Thoracic aorta (tissue), 2 donors: ENCODE measurements at regions not wholly inside any gene's neighbourhood (a gene's known extent, or its start where the extent isn't known, plus 50 kb on each side); places are given as distances from the start of the nearest gene placed in this dataset.
"Not testable (repeated sequence)": the region's sequence is repeated elsewhere in the genome, so short reads cannot be mapped to it uniquely, and the experiment has no call there.

Experiments used
- ATAC-seq: fragments of 150-250 bp; one replicate; pipeline ENCODE4 v1.8.0; 2017; ENCODE audit warnings: low read depth; ENCODE audit not compliant: insufficient number of reproducible peaks, low FRiP score
- DNase-seq: peaks from one replicate; pipeline ENCODE4 v3.0.0-alpha.2; 2020; ENCODE audit warnings: low spot score
- H3K27ac ChIP-seq, 2 donors: fragments of 200-600 bp; sonication (generic); 1 replicate in 1 of 2; 2 replicates in 1 of 2; pipeline ENCODE4 v1.5.1; 2016; ENCODE audit warnings: mild to moderate bottlenecking in 2 of 2, moderate library complexity in 2 of 2
- H3K27me3 ChIP-seq: fragments of 200-600 bp; sonication (generic); replicated peaks from 2 replicates; pipeline ENCODE4 v1.6.0; 2016; ENCODE audit warnings: mild to moderate bottlenecking; ENCODE audit not compliant: insufficient read depth
- H3K36me3 ChIP-seq: fragments of 200-600 bp; sonication (generic); one replicate; pipeline ENCODE4 v1.5.1; 2016
- H3K4me1 ChIP-seq, 2 donors: fragments of 200-600 bp; sonication (generic); 1 replicate in 1 of 2; 2 replicates in 1 of 2; pipeline versions ENCODE4 v1.5.1 to v1.6.0; 2016; ENCODE audit warnings: low read depth in 2 of 2, mild to moderate bottlenecking in 1 of 2; ENCODE audit not compliant: control insufficient read depth in 1 of 2
- H3K4me3 ChIP-seq: fragments of 200-600 bp; sonication (generic); 2 replicates; pipeline ENCODE4 v1.5.1; 2016; ENCODE audit warnings: mild to moderate bottlenecking
- H3K9me3 ChIP-seq: fragments of 200-600 bp; sonication (generic); 2 replicates; pipeline ENCODE4 v1.5.1; 2016
- CTCF ChIP-seq: fragments of 200-600 bp; sonication (generic); IDR thresholded peaks from one replicate; pipeline ENCODE4 v1.5.1; 2019; ENCODE audit warnings: antibody characterized with exemption

GRCh38 chr20:56735084-56735642 is 106.1 kb downstream of the TFAP2C start:
- H3K4me1 ChIP-seq: no peaks in the 10 kb centered on the region
- ATAC-seq: no peak
- no peaks in the 10 kb centered on the region for H3K36me3 ChIP-seq
- no peak overlapping the region for H3K4me3 ChIP-seq
- DNase-seq: no peak
- no peaks in the 10 kb centered on the region for H3K9me3 ChIP-seq
- H3K27ac ChIP-seq: no peak overlapping the region
- TF ChIP-seq CTCF: no peak
- H3K27me3 ChIP-seq: peaks cover 3% of the 10 kb centered on the region

DNA sequence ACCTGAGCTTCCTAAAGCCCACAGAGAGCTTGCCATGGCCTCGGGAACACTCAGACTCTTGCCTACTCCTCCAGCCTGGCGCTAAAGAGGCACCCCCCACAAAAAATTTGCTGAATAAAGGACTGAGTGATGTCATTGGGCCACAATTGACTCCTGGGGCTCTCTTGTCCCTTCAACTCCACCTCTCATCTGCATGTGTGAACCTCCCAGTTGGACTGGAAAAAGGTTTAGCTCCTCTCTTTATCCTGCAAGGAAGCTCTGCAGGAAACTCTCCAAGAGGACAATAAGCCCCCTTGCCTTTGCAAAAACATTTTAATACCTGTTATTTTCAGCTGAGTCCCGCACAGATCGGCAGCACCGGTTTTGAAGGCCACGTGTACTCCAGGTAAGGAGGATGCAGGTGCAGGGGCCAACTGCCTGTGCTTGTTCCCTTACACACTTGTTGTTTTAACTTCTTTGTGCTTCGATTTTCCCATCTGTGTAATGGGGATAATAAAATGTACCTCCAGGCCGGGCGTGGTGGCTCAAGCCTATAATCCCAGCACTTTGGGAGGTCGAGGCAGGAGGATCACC is 107.3 kb downstream of the TFAP2C start:
- ATAC-seq (no peak), DNase-seq (no peak)
- H3K27ac ChIP-seq: no peak overlapping the region
- no peak for TF ChIP-seq CTCF
- no peaks in the 10 kb centered on the region for H3K4me1 ChIP-seq
- H3K36me3 ChIP-seq: no peaks in the 10 kb centered on the region
- H3K9me3 ChIP-seq: no peaks in the 10 kb centered on the region
- H3K4me3 ChIP-seq: no peak overlapping the region
- peaks cover 3% of the 10 kb centered on the region for H3K27me3 ChIP-seq

- H3K4me3 ChIP-seq, H3K36me3 ChIP-seq, H3K27ac ChIP-seq, H3K9me3 ChIP-seq, H3K4me1 ChIP-seq, ATAC-seq, DNase-seq, H3K27me3 ChIP-seq: not testable (repeated sequence)
These were observed 115.3 kb downstream of the TFAP2C start for GRCh38 chr20:56744325-56744821.

DNA sequence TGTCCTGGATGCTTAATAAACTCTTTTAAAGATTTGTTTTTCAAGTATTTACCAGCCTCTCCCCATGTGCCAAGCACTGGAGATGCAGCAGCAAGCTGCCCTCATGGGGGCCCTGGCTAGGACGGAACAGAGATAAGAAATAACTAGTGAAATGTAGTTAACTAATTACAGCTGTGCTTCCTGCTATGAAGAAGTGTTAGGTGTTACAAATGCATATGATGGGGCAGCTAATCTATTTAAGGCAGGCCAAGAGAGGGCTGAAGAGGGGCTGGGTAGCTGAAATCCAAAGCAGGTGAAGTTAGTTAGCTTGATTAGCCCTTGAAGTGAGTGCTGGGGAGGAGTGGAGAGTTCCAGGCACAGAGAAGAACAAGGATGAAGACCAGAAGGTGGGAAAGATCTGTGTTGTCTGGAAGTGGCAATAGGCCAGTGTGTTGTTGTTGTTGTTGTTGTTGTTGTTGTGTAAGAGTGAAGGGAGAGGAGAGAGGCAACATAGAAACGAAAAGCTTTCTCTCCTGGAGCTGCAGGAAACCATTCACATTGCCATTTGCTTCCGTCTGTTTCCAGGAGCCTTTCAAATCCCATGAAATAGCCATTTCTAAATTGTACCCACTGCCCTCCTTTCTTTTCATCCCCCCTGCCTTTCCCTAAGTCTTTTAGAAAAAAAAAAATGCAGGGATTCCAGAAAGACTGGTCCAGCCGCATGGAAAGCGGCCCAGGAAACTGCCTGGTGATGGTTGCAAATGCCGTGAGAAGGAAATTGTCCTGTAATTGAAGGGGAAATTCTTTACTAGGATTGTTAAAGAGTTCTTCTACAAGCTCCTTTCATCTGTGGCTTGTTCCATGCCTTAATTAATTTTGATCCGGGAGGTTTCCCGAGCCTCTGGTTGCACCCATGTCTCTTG is 119.6 kb downstream of the TFAP2C start:
- Histone ChIP-seq H3K27ac (no peak overlapping the region), H3K36me3 (no peaks in the 10 kb centered on the region), H3K9me3 (no peaks in the 10 kb centered on the region), H3K27me3 (no peaks in the 10 kb centered on the region), H3K4me3 (no peak overlapping the region), H3K4me1 (no peaks in the 10 kb centered on the region)
- TF ChIP-seq CTCF: no peak
- ATAC-seq (no peak), DNase-seq (no peak)

- no peak for TF ChIP-seq CTCF
- Histone ChIP-seq H3K4me1 (no peaks in the 10 kb centered on the region), H3K9me3 (no peaks in the 10 kb centered on the region), H3K4me3 (no peak overlapping the region), H3K27me3 (no peaks in the 10 kb centered on the region), H3K36me3 (no peaks in the 10 kb centered on the region), H3K27ac (no peak overlapping the region)
- ATAC-seq (no peak), DNase-seq (no peak)
These were observed 121.3 kb downstream of the TFAP2C start for GRCh38 chr20:56750430-56750829.
